Muscle layer of colon (tissue), 2 donors: ENCODE measurements at regions not wholly inside any gene's neighbourhood (a gene's known extent, or its start where the extent isn't known, plus 50 kb on each side); places are given as distances from the start of the nearest gene placed in this dataset.

Source experiments
- H3K27ac ChIP-seq: one replicate; pipeline ENCODE4 v1.7.0; 2013; ENCODE audit warnings: low read depth, mild to moderate bottlenecking, low read length, moderate library complexity
- H3K27me3 ChIP-seq, 2 donors: one replicate each; pipeline ENCODE4 v1.7.0; 2013; ENCODE audit warnings: low read length in 2 of 2, mild to moderate bottlenecking in 2 of 2; ENCODE audit not compliant: insufficient read depth in 2 of 2, control insufficient read depth in 1 of 2
- H3K36me3 ChIP-seq: one replicate; pipeline ENCODE4 v1.7.0; 2013; ENCODE audit warnings: mild to moderate bottlenecking, low read length; ENCODE audit not compliant: insufficient read depth
- H3K4me1 ChIP-seq: one replicate; pipeline ENCODE4 v1.7.0; 2013; ENCODE audit warnings: mild to moderate bottlenecking, low read length; ENCODE audit not compliant: insufficient read depth
- H3K4me3 ChIP-seq, 2 donors: one replicate each; pipeline ENCODE4 v1.7.0; 2013; ENCODE audit warnings: low read length in 2 of 2, low read depth in 1 of 2, mild to moderate bottlenecking in 1 of 2, moderate library complexity in 1 of 2
- H3K9ac ChIP-seq: one replicate; pipeline ENCODE4 v1.7.0; 2013; ENCODE audit warnings: low read length
- H3K9me3 ChIP-seq: one replicate; pipeline ENCODE4 v1.7.0; 2013; ENCODE audit warnings: mild to moderate bottlenecking, low read length
- donor health status: abdominal sarcoma.
- donor health status: Adenocarcinoma of cecum.

DNA sequence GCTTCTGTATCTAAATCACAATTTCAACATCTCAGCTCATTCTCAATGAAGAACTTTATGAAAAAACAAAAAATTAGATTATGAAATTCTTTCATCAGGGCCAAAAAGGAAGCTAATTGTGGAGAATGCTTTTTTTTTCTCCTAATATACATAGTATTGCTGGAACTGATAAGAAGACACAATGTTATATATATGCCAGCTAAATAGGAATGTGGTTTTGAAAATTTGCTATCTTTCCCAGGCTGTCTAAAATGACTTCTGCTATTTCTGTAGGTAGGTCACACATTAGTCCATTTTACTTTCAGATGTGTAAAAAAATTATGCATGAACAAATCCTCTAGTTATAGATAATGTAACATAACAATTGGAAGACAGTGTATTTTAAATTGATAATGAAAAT, 732.9 kb downstream of the RWDD3 start:
- H3K4me3 ChIP-seq = no peak overlapping the region
- H3K4me1 ChIP-seq = no peaks in the 10 kb centered on the region
- no peak overlapping the region for H3K9ac ChIP-seq
- no peaks in the 10 kb centered on the region for H3K36me3 ChIP-seq
- H3K27me3 ChIP-seq = no peaks in the 10 kb centered on the region
- no peaks in the 10 kb centered on the region for H3K9me3 ChIP-seq
- H3K27ac ChIP-seq = no peak overlapping the region

DNA sequence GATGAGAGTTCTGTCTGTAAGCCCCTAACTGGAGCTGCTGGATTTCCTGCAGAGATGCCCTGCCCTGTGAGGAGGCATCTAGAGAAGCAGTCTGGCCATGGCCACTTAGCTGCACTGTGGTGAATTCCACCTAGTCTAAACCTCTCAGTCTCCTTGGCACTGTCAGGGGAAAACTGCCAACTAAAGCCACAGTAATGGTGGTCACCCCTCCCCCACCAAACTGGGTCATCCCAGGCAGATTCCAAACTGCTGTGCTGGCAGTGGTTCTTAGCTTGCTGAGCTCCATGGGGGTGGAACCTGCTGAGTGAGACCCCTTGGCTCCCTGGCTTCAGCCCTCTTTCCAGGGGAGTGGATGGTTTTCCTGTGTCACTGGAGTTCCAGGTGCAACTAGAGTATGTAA, 740.6 kb downstream of the RWDD3 start:
- no peaks in the 10 kb centered on the region for H3K27me3 ChIP-seq
- no peak overlapping the region for H3K27ac ChIP-seq
- H3K4me3 ChIP-seq = no peak overlapping the region
- H3K9ac ChIP-seq = no peak overlapping the region
- H3K36me3 ChIP-seq = no peaks in the 10 kb centered on the region
- no peaks in the 10 kb centered on the region for H3K9me3 ChIP-seq
- H3K4me1 ChIP-seq = no peaks in the 10 kb centered on the region

DNA sequence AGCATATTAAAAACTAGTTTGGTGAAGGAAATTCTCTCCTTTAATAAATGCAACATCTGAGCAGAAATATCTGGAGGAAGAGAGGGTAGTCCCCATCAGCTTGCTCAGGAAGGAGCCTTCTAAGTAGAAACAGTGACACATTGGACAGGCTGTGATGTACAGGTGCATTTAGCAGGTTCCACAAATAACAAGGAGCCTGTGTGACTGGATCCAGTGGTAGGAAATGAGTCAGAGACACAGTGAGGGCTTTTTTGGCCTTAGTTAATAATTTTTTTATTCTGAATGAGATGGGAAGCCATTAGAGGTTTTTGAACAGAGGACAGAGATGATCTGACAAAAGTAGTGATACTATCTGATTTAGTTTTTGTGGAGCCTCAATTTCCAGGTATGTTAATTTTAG, 738.9 kb upstream of the PTBP2 start:
- Histone ChIP-seq H3K27me3 (no peaks in the 10 kb centered on the region), H3K9ac (no peak overlapping the region), H3K27ac (no peak overlapping the region), H3K36me3 (no peaks in the 10 kb centered on the region), H3K4me1 (peaks cover 4% of the 10 kb centered on the region), H3K9me3 (no peaks in the 10 kb centered on the region), H3K4me3 (no peak overlapping the region)

DNA sequence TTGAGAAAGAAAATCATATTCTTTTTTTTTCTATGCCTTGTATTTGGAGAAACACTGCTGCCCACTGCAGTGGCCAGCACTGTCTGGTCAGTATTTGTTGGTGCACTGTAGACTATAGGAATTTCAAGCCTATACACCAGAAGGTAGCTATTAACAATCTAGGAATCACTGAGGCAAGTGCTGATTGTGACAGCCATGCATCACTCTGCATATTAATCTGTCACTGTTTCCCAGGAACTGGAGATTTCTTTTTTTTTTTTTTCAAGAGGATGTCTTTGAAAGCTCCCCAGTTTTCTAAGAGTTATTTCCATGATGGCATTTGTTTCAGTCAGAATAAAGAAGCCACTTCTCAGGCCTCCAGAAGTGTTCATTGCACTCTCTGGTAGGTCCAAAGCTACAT, 737.8 kb upstream of the PTBP2 start:
- H3K27ac ChIP-seq = no peak overlapping the region
- no peaks in the 10 kb centered on the region for H3K9me3 ChIP-seq
- H3K4me3 ChIP-seq = no peak overlapping the region
- no peak overlapping the region for H3K9ac ChIP-seq
- no peaks in the 10 kb centered on the region for H3K27me3 ChIP-seq
- peaks cover 4% of the 10 kb centered on the region for H3K4me1 ChIP-seq
- H3K36me3 ChIP-seq = no peaks in the 10 kb centered on the region

DNA sequence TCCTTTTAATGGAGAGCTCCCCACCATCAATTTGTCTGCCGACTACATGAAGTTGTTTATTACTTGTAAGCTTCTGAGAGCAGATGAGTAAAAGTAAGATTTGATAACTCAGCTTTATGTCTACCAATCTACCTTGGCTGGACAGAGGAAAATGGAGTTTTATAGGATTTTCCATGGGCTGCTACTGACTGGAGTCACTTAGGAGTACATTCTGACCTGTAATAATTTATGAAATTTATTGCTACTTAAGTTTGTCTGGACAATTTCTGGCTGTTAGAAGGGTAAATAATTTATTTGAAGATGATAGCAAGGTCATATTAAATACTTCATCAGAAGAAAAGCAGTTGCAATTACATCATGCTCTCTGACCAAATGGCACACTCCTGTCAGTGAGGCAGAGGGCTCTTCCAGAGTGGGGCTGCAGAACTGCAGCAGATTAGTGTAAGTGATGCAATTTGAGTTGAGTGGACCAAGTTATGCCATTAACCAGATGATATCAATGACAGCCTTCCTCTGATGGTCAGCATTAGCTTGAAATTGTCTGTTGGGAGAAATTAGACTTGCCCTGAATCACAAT, 736.7 kb upstream of the PTBP2 start:
- no peaks in the 10 kb centered on the region for H3K27me3 ChIP-seq
- H3K4me1 ChIP-seq = peaks cover 4% of the 10 kb centered on the region
- no peaks in the 10 kb centered on the region for H3K36me3 ChIP-seq
- H3K9ac ChIP-seq = no peak overlapping the region
- no peak overlapping the region for H3K27ac ChIP-seq
- no peak overlapping the region for H3K4me3 ChIP-seq
- no peaks in the 10 kb centered on the region for H3K9me3 ChIP-seq

DNA sequence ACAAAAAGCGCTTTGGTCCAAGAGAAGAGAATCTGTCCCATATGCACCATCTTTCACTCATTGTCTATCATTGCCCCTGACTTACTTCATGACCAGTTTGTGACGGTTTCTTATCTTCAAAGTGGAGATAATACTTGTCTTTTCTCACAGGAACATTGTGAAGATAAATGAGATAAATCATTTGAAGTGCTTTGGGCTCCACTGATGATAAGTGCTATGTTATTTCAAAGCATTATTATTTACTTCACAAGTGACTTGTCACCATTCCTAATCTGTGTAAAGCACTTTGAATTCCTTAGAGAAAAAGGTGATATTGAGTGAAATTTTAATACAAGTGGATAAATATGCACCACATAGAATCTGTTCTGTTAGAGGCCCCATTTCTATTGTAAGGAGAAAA, 731.6 kb upstream of the PTBP2 start:
- Histone ChIP-seq H3K27me3 (no peaks in the 10 kb centered on the region), H3K4me3 (no peak overlapping the region), H3K4me1 (peaks cover 10% of the 10 kb centered on the region), H3K27ac (no peak overlapping the region), H3K36me3 (no peaks in the 10 kb centered on the region), H3K9ac (no peak overlapping the region), H3K9me3 (no peaks in the 10 kb centered on the region)

DNA sequence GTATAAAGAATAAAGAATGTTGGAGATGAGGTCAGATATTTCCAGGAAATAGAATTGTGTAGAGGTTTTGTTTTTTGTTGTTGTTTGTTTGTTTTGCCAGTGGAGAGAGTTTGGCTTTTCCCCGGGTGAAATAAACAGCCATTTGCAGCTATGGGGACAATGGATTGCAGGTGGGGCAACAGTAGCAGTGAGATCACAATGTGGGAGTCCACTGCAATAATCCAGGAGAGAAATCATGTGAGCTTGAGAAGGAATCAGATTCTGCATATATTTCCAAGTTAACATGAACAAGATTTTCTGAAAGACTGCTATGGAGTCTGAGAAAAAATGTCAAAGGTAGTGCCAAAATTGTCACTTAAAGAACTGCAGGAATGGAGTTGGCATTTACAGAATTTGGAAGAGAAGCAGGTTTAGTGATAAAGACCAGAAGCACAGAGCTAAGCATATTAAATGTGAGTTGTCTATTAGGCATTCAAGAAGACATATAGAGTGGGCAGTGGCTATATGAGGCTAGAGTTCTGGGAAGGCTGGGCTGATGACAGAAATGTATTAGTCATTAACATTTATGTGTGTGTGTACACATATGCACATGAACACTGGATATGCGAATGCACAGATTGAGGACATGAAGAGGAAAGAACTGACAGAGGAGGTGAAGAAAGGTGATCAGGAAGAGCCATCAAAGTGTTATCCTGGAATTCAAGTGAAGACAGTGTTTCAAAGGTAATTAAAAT, 729.6 kb upstream of the PTBP2 start:
- Histone ChIP-seq H3K4me3 (no peak overlapping the region), H3K36me3 (no peaks in the 10 kb centered on the region), H3K27me3 (no peaks in the 10 kb centered on the region), H3K9ac (no peak overlapping the region), H3K27ac (no peak overlapping the region), H3K4me1 (peaks cover 8% of the 10 kb centered on the region), H3K9me3 (no peaks in the 10 kb centered on the region)

DNA sequence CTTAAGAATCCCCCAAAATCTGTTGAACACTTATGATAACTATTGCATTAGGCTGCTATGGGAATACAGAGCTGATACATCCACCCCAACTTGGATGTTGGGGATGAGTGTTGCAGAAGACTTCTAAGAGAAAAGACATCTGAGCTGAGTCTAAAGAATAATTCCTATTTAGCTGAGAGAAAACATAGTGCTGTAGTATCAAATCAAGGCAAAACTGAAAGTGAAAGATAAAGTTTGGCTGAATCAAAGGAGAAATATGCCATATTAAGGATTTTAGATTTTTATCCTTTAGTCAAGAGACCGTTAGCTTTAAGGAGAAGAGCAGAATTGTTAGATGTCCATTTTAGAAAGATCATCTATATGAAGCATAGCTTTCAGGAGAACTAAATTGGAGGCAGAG, 726.9 kb upstream of the PTBP2 start:
- H3K9ac ChIP-seq = no peak overlapping the region

DNA sequence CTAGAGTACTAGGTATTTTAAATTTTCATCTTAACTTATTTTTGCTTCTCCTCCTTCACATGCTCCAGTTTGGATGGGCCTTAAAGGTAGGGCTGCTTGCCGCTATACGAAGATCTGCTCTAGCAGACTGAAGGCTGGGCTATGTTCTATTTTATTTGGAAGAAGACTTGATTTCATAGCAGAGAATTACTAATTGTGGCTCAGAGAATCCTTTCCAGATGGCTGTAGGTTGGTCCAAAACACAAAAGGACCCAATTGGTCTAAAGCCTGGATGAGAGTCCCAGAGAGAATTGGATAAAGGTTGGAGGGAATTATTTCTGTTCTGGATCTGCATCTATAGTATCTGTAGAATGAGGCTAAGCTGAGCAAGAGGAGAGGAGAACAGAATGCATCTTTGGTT, 719.4 kb upstream of the PTBP2 start:
- H3K4me3 ChIP-seq = no peak overlapping the region

More for the DNA sequence above, 726.9 kb upstream of the PTBP2 start:
- H3K36me3 ChIP-seq = no peaks in the 10 kb centered on the region
- H3K27ac ChIP-seq = no peak overlapping the region
- H3K4me3 ChIP-seq = no peak overlapping the region
- H3K27me3 ChIP-seq = no peaks in the 10 kb centered on the region
- peaks cover 8% of the 10 kb centered on the region for H3K4me1 ChIP-seq
- no peaks in the 10 kb centered on the region for H3K9me3 ChIP-seq

DNA sequence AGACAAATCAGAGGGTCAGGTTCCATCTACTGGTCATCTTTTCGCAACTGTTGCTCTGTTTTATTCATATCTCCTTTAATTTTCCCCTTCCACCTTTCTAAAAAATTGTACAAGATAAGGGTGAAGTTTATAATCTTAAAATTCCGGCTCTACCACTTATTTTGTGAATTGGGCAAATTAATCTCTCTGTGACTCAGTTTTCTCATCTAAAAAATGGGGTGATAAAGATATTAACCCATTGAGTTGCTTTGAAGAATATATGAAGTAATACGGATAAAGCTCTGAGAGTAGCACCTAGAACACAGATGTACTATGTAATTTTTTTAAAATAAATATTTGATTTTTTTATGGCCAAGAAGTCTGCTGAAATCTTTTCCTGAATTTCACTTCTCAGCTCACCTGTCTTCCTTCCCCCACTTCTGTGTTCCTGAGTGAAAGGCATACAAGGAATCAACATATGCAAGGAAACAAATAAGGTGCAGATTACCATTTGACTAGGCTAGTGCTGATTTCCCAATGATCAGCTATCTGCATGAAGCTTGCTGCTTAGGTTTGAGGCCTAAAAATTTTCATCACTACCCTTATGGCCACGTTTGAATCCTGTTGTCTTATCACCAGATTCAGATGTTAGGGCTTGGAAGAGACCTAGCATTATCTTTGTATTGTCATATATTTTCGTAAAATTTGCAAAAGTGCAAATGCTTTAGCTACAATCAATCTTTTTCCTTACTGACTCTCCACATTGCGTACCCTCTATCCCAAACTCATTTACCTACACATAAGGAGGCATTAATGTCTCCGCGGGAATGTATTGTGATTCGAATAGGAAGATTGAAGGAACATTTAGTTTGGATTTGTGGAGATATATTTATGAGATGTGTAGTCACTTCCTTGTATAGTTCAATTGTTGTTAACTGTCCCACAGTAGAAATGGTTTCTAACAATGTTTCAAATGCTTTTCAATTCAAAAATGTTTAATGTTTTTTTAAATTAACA, 718.3 kb upstream of the PTBP2 start:
- Histone ChIP-seq H3K9me3 (no peaks in the 10 kb centered on the region), H3K27me3 (no peaks in the 10 kb centered on the region), H3K9ac (no peak overlapping the region), H3K27ac (no peak overlapping the region), H3K36me3 (no peaks in the 10 kb centered on the region), H3K4me1 (peaks cover 6% of the 10 kb centered on the region), H3K4me3 (no peak overlapping the region)

More for the DNA sequence above, 719.4 kb upstream of the PTBP2 start:
- H3K9me3 ChIP-seq = no peaks in the 10 kb centered on the region
- peaks cover 6% of the 10 kb centered on the region for H3K4me1 ChIP-seq
- no peaks in the 10 kb centered on the region for H3K36me3 ChIP-seq
- H3K27me3 ChIP-seq = no peaks in the 10 kb centered on the region
- H3K9ac ChIP-seq = no peak overlapping the region
- no peak overlapping the region for H3K27ac ChIP-seq

DNA sequence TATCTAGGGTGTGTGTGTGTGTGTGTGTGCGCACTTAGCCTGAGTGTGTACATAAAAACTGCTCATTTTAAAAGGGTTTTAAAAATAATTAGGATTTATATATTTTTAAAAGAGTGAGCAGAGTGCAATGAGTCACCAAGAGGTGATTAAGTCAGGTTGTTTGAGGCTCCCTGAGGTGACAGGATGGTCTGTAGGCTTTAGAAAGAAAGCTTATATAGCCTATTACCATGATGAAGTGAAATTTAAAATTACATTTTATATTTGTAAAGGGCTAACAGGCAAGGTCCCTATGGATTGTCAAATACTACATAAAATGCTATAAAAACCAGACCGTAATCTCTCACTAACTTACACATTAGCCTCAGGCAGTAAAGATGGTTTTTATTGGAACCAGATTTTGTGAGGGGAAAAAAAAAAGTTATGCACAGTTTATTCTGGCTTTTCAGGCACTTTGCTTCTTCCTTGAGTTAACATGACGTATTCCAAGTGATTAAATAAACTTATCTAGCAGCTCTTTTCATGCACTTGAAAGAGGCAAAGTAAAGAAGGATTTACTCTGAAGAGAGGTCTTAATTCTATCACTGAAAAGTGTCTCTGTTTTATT, 711.7 kb upstream of the PTBP2 start:
- no peaks in the 10 kb centered on the region for H3K9me3 ChIP-seq
- H3K4me3 ChIP-seq = no peak overlapping the region
- no peak overlapping the region for H3K27ac ChIP-seq
- no peaks in the 10 kb centered on the region for H3K27me3 ChIP-seq
- no peak overlapping the region for H3K9ac ChIP-seq
- no peaks in the 10 kb centered on the region for H3K4me1 ChIP-seq
- no peaks in the 10 kb centered on the region for H3K36me3 ChIP-seq
